ENCODE measurements at regions not wholly inside any gene's neighbourhood (a gene's known extent, or its start where the extent isn't known, plus 50 kb on each side); places are given as distances from the start of the nearest gene placed in this dataset.
"Not testable (repeated sequence)": the region's sequence is repeated elsewhere in the genome, so short reads cannot be mapped to it uniquely, and the experiment has no call there.

DNA sequence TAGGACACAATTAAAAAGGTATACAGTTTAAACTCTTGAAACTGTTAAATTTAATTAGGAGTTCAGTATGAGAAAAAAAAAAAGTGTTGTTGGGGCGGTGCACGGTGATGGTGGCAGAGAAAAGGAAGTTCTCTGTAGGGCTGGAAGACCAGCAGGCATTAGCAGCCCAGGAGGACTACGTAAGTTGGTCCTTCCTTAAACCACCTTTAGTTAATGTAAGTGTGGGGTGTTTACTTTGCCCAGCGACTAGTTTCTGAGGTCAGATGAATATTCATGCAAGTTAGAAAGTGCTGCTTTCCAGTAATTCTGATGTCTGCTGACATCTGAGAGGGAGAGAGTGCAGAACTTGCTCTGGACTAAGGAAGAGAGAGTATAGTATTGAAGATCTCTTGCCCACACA lies 54.9 kb downstream of the NKX2-1 start:
- no peak for DNase-seq

DNA sequence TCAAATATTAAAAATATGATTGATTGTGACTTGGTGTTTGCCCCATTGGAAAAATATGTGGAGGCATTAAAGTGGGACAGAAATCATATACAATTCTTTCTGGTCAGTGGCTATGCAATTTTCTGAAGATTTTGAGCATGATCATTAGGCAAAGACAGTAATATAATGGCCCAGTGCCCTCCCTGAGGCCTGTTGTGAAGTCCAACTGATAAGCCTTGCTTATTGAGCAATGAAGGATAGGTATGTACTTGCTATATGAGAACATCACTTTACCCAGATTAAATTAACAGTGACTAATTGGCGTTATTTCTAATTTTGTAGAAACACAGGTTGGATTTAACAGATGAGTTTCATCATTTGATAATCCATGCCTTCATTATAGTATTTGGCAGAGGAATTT lies 57.1 kb downstream of the NKX2-1 start:
- DNase-seq, result no peak

DNA sequence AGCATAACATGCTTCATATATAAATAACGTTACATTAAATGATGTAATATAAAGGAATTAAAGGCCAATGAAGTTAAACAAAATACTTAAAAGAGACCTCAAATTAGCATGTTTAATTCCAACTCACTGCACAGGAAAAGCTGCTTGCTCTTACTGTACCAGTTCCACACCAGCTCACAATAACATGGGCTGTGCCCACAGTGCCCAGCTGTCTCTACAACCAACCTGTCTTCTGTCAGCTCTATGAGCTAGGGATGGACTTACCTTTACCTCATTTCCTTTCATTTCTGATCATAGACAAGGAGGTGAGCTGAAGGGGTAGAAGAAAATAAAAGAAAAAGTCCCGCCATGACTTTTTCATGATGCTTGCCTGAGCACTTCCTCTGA lies 64.8 kb downstream of the NKX2-1 start:
- peak; percentile 32 for DNase-seq

DNA sequence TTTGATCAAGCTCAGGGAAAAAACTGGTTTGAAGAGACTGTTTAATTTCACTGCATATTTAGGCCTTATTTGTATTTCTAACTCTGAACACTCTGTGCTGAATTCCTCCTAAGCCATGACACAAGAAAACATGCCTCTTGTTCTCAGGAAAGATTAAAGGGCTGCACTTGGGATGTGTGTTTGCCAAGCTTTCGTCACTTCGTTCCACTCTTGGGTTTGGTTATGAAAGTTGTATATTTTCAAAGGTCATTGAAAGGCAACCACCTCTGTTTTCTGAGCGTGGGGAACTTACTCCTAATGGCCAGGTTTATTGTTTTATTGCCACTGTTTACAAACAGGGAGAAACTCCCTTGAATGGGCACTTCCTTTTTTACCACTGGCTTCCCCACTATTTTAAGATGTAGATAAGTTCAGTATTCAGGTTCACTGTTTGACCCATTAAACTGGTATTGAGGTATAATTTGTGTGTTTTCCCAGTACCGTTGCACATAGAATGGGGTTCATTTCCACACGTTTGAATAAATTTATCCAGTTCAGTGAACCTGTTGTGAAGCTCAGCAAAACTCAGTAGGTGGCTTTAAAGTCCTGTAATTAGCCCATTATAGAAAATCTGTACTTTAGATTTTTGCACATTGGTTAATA lies 65.3 kb downstream of the NKX2-1 start:
- DNase-seq, result no peak

DNA sequence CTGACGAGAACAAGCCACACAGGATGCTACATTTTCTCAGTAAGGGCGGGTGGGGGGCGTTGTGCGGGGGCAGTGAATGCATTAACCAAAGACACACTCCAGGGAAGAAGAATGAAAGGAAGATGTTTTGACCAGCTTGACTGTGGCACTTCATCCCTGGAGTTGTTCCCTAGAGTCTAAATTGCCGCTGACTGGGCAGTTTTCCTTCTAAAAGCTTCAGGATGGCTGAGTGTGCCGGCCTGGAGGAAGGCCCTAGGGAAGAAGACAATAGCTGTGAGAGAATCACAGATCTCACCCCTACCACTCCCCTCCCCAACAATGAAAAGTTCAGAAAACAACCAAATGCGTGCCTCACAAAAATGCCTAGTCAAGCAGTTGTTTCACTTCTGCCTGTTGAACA lies 67.2 kb downstream of the NKX2-1 start:
- DNase-seq, result no peak

DNA sequence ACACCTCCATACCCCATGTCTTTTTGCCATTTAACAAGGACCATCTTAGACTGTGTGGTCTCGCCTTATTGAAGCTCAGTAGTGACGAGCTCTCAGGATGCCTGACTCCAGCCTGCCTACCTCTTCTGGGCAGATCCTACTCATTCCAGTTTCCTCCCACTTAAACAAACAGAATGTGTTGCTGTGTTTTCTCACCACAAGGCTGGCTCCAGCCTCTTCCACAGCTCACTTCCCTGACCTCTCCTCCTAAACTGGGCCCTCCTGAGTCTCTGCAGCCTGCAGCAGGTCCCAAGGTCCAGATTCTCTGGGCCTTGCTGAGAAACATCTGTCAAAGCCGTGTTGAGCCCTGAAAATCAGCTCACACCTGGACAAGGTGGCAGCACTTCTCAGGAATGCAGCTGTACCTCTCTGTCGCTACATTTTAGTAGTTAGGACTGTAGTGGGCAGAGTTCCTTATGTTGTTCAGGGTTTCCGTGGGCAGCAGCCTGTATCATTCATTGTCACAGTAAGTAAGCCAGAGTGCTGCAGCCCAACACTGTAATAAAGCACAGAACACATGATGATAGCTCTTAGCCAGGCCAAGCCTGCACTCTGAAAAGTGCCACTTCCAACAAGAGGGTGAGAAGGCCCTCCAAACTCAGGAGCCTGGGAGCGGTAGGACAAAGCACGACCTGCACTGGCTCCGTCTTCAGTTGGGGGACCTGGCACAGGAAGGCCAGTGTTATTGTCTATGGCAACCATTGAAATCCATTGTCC lies 68.5 kb downstream of the NKX2-1 start:
- DNase-seq, result peak; percentile 22

DNA sequence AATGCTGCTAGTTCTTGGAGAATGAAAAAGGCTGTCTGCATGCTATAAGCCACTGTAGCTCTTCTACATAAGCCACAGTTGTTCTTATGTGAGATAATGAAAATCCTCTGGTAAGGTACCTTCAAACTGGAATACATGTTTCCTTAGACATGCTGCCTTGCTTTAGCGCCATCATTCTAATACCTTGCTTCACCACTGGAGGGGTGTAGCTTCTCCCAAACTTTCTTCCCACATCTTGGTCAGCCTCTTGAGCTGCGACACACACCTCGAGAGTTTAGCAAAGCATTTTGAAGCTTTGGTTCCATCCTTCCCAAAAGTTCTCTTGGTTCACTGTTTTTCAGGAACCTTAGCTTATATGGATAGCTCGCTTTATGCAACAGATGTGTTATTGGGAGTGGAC lies 69.5 kb downstream of the NKX2-1 start:
- no peak for DNase-seq

DNA sequence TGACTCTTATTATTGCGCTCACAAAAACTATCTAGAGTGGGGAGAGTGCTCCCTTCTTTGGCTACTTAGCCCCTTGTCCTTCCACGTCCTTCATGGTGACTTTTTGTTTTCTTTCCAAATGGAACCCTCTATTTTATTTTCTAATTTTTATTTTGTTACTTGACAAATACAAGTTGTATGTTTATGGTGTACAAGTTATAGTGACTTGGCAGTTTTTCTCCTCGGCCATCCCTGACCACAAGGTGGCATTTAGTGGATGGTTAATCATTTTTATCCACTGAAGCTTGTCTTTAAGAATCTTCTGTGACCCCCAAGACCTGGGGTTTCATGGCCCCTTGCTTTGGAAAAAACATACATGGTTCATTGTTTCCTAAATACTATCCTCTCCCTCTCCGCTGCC lies 70.1 kb downstream of the NKX2-1 start:
- DNase-seq, result no peak

DNA sequence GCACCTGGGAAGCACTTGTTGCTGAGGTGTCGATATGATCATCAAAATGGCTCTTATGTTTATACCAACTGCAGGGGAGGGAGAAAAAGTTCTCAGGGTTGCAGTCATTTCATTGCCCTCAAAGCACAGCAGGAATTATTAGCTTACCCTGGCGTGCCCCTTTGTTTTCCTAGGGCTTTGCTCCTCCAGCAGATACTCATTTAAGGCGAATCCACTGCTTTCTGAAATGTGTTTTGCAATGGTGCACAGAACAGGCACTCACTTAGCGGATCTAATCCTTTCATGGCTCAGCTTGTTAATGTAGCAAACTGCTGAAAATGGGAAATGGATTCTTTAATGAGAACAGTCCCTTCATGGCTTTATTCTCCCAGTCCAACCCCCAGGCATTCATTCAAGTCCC lies 76.7 kb downstream of the NKX2-1 start:
- peak; percentile 59 for DNase-seq

DNA sequence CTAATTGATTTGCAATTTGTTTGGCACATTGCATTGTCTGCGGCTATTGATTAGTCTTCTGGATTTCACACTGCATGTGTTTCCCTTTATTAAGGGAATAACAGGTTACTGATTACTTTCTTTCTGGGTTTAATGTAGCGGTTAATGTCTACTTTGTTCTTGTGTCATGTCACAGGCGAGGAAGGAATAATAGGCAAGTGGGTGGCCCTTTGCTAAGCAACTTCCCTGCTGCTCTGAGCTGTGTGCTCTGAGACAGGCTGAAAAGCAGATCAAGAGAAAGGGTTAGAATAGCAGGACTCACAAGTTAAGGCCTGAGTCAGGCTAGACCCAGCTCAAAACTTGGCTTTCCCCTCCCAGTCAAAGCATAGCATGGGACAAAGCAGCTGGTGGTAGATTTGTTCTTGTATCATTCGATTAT lies 77.2 kb downstream of the NKX2-1 start:
- DNase-seq, result peak; percentile 67

DNA sequence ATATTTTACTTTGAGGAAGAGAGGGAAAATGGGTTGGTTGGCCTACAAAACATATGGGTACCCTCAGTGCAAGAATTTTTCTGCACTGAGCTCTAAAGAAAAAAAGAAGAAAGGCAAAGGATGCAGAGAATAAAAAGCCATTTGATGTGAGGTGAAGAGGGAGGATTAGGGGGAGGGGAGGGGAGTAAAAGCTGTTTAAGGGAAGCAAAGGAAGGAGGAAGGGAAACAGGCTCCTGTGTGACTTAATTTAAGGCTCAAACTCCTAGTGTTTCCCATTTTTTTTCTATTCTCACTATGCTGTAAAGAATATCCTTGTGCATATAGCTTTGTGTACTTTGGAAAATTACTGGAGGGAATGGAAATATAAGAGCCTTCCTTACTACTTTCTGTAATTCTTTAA lies 78.7 kb downstream of the NKX2-1 start:
- no peak for DNase-seq

DNA sequence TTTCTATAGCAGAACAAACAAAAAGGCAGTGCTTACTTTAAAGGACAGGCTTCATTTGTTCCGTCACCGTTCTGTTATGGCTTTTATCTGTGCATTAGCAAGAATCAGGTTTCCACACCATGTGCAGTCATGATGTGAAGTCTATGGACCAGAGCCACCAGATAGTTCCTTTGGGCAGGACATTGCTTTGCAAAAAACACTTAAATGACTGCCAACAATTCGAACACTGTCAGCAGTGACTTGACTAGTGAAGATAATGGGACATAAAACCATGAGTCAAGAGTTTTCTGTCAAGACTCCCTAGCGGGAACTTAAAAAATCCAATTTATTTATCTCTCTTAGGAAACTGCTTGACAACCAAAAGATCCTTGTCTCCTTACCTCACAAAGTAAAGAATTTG lies 80.3 kb downstream of the NKX2-1 start:
- DNase-seq, result no peak

DNA sequence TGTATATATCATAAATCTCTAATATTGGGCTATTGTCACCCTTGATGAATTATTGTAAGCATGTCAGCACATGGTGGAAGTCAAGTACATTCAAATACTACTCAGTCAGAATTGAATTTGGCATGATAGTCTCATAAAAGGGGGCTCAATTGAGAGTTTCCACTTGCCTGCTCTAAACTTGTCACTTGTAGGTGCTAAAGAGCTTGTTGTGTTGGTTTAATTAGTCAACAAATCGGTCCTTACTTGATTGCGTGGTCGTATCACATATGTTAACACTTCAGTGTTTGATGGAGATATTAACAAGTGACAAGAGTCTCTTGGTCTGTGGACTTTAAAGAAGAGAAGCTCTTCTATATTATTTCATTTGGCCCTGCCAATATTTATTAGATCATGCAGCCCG lies 81.1 kb downstream of the NKX2-1 start:
- peak; percentile 42 for DNase-seq

DNA sequence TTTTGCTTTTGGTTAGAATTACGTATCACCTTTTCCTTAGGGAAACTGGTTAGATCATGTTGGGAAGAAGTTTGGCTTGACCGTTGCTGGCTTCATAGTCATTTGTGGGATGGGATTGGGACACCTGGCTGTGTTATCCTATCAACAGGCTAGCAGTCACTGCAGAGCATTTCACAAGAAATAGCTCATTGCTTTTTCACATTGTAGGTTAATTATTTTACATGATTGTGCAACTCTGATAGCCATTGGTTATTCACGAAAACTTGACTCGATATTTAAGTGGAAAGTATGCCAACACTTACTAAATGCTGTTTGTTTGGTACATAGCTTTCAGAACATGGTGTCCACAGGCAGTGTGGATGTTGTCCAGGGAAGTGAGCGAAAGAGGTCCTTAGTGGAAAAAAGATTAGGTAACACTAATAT lies 89.4 kb downstream of the NKX2-1 start:
- no peak for DNase-seq

DNA sequence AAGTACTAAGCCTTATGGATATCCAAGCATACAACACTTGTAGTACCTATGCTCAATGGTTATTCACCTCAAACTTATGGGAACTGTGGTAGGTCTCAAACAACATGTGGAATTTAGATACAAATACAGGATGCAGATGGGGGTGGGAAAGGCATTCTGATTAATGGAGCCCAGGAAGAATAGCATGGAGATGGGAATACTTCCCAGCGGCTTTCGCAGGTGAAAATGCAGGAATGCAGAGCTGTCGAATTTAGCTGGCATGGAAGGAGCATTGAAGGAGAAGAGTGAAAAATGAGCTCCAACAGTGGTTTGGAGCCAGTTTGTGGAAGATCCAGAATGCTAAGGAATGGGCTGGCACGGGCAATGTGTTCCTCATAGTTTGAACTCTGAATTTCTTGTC lies 89.9 kb downstream of the NKX2-1 start:
- no peak for DNase-seq

DNA sequence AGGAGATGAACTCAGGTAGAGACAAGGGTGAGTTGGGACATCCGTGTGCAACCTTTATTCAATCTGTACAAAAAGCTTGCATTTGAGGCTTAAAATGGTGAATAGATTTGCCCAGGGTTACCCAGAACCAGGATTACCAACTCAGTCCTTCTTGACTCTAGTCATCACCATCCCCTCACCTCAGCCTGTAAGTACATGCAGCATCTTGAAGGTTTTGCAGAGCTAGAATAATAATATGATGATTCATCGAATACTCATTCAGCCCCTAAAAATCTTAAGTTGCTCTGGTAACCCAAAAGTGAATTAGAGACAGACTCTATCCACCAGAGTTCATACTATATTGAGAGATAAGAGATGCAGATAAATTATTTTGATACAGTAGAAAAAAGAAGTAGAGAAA lies 90.3 kb downstream of the NKX2-1 start:
- no peak for DNase-seq

DNA sequence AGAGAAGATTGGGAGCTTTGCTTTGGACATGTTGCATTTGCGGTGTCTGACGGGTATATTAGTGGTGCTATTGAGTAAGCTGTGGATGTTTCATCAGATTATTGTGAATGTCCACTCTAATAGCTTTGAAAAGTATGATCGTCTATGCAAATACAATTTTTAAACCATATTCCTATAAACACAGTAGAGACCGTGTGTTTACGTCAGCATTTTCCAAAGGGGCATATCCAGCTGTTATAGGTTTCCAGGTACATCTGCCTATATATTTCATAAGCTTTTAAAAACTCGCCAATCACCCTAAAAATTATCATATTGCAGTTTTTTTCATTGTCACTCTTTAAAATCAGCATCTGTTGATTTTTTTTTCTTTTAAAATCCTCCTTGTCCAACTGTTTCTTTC lies 91.7 kb downstream of the NKX2-1 start:
- no peak for DNase-seq

DNA sequence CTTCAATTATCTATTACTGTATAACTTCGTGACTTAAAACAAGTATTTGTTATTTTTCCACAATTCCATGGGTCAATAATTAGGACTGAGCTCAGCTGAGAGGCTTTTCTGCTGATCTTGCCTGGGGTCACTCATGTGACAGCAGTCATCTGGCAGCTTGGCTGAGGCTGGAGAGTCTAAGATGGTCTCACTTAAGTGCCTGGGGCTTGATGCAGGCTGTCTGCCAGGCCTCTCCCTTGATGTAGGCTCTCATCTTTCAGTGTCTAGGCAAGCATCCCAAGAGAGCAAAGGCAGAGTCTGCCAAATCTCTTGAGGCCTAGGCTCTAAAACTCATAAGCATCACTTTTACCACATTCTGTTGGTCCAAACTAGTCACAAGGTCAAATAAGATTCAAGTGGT lies 93.2 kb downstream of the NKX2-1 start:
- DNase-seq, result no peak

DNA sequence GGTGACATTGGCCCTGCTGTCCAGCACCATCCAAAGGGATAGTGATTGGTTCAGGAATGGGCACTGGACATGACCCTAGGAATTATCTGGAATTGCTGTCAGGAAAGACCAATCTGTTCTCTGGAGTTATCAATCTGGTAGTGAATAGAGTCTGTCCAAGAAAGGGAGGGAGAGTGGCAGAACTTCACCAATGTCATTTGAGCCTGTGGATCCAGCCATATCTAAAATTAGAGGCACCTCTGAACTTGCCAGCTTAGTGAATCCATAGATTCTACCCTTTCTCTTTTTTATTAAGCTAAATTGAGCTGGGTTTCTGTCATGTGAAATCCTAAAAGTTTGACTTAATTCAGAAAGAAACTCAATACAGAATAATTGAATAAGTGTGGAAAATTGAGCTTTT lies 93.9 kb downstream of the NKX2-1 start:
- no peak for DNase-seq

DNA sequence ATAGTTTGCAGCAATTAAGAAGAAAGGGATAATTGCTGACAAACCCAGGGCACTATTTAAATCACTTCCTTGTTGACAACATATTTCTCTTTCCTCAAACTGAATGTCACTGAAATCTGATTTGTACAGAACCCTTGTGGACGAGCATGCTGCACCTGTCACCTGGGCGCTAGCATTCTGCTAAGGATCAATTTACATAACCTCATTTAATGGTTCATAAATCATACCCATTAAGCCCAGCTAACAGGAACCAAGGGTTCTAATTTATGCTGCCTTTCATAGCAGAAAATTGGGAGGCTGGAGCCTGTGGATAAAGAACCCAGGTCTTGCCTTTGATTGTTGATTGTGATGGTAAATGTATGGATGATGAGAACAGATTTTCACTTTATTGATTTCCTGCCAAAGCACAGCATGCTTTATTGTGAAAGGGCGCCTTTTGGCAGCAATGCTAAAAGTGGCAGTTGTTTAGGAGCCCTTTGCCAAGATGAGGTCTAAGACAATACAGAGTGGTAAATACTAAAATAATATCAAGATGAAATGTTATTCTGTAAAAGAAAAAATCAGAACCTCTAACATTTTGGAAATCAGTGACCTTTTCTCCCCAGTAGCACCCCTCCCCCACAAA lies 95.4 kb downstream of the NKX2-1 start:
- peak; percentile 97 for DNase-seq

DNA sequence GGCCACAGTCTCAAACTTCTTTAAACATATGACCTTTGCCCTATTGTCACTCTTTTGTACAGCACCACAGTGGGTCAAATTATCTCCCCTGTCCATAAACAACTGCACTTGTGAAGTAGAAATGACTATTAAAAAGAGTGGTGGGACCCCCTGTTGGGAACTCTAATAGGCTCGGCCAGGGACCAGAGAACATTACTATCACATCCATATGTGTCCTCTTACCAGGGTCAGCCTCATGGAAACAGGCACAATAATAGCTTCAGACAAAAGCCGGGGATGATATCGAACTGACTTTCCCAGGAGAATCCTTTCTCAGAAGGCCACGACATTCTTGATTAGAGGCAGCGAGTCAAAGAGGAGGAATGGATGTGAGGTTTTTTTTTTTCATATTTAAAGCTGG lies 96.6 kb downstream of the NKX2-1 start:
- DNase-seq, result peak; percentile 18

DNA sequence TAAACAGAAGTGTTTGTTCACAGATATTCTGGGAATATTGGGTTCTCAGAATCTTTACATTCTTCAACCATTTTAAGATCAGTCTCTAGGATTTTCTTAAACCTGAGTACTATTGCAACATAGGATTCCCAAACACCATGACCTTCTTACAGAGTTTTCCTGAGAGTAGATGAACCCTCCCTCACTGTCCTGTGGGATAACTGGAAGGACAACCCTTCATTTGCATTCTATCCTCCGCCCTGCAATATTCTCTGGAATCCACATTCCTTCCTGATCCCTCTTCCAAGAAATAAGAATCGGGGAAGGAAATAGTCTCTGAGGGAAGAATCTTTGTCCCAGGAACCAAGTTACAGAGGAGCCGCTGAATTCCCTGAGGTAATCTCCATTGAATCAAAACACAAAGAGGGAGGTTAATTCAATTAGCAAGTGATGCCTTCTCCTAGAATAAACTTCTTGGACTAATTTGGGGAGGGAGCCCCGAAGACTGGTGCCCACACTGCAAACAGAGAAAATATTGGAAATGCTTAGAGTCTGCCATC lies 99.8 kb upstream of the MBIP start:
- DNase-seq, result no peak

DNA sequence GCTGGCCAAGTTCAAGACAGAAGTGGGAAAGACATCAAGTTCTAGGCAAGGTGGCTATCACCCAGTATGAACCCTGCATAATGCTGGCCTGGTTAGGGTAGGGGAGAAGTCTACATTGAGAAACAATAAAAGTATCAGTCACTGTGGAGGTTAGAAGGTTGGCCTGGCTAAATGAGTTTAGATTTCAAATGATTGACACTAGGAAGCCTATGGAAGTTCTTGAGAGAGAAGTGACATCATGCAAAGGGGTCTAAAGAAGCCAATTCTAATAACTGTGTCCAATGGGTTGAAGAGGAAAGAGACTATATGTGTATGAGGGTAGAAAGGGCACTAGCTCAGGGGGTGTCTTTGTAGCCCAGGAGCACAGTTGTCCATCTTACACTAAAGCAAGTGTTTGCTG lies 98.5 kb upstream of the MBIP start:
- DNase-seq, result no peak

DNA sequence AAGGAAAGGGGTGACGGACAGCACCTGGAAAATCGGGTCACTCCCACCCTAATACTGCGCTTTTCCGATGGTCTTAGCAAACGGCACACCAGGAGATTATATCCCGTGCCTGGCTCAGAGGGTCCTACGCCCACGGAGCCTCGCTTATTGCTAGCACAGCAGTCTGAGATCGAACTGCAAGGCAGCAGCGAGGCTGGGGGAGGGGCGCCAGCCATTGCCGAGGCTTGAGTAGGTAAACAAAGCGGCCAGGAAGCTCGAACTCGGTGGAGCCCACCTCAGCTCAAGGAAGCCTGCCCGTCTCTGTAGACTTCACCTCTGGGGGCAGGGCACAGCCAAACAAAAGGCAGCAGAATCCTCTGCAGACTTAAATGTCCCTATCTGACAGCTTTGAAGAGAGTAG lies 91.5 kb upstream of the MBIP start:
- not testable (repeated sequence) for DNase-seq
